A673 (cell line): ENCODE measurements at regions not wholly inside any gene's neighbourhood (a gene's known extent, or its start where the extent isn't known, plus 50 kb on each side); places are given as distances from the start of the nearest gene placed in this dataset.

ENCODE experiments used
- BruUV-seq: library from RNA; stranded (reverse); fragments of 400-500 nt; replicated peaks from 2 replicates; lab custom pipeline; 2021; lab: Mats Ljungman, UMichigan
- CTCF ChIA-PET: fragments of 300-600 bp; sonication (Branson Sonifier 250); formaldehyde crosslinking; loops from one replicate; lab custom pipeline; 2022; ENCODE audit warnings: antibody characterized with exemption; lab: Charles Lee
- POLR2A ChIA-PET: fragments of 300-600 bp; sonication (Branson Sonifier 250); formaldehyde crosslinking; loops from one replicate; lab custom pipeline; 2022; ENCODE audit warnings: antibody characterized with exemption; ENCODE audit not compliant: low non-redundant PET; lab: Charles Lee
- DNase-seq: peaks from one replicate; pipeline ENCODE4 v3.0.0-alpha.2; 2015; ENCODE audit warnings: low spot score
- H3K27ac ChIP-seq: fragments of 200-600 bp; sonication (generic); 2 replicates; pipeline ENCODE4 v1.5.1; 2016; ENCODE audit warnings: mixed run types, low read depth, mild to moderate bottlenecking, mixed read lengths, antibody characterized with exemption, low read length; ENCODE audit not compliant: poor library complexity, severe bottlenecking
- H3K27me3 ChIP-seq: fragments of 200-600 bp; sonication (generic); replicated peaks from 2 replicates; pipeline ENCODE4 v1.6.1; 2017; ENCODE audit warnings: mixed run types, low read depth, mild to moderate bottlenecking, mixed read lengths, antibody characterized with exemption, low read length; ENCODE audit not compliant: insufficient read depth, poor library complexity
- H3K36me3 ChIP-seq: fragments of 200-600 bp; sonication (generic); 2 replicates; pipeline ENCODE4 v1.6.1; 2016; ENCODE audit warnings: mixed run types, mild to moderate bottlenecking, mixed read lengths, antibody characterized with exemption, low read length; ENCODE audit not compliant: insufficient read depth, poor library complexity, severe bottlenecking
- H3K4me1 ChIP-seq: fragments of 200-600 bp; sonication (generic); 2 replicates; pipeline ENCODE4 v1.6.1; 2017; ENCODE audit warnings: mixed run types, mild to moderate bottlenecking, mixed read lengths, antibody characterized with exemption, low read length; ENCODE audit not compliant: insufficient read depth, poor library complexity, severe bottlenecking
- H3K4me3 ChIP-seq: fragments of 200-600 bp; sonication (generic); 2 replicates; pipeline ENCODE4 v1.5.1; 2016; ENCODE audit warnings: low read depth, mixed run types, mild to moderate bottlenecking, mixed read lengths, low read length; ENCODE audit not compliant: poor library complexity, severe bottlenecking
- H3K9me3 ChIP-seq: fragments of 200-600 bp; sonication (generic); 2 replicates; pipeline ENCODE4 v1.6.1; 2016; ENCODE audit warnings: mixed run types, low read depth, mild to moderate bottlenecking, mixed read lengths, antibody characterized with exemption, low read length; ENCODE audit not compliant: poor library complexity, severe bottlenecking
- EZH2 ChIP-seq: fragments of 200-600 bp; sonication (generic); IDR thresholded peaks from 2 replicates; pipeline ENCODE4 v1.6.1; 2017; ENCODE audit warnings: borderline replicate concordance, low read depth, mild to moderate bottlenecking, mixed read lengths, antibody characterized with exemption, low read length; ENCODE audit not compliant: poor library complexity, severe bottlenecking
- intact Hi-C: fragments of 100-400 bp; cut with micrococcal nuclease; formaldehyde crosslinking; loops from one replicate; pipeline ENCODE4 v1.10.0; 2022; ENCODE audit not compliant: unreplicated experiment
- TF ChIP-seq, protein P1 (sequence below): fragments of 300-800, 200-600 bp; sonication (generic); conservative IDR thresholded peaks from 2 replicates; pipeline ENCODE4 v1.5.1; 2017; ENCODE audit warnings: low read depth, mild to moderate bottlenecking, antibody characterized with exemption, low read length, moderate library complexity, mixed read lengths

GRCh38 chr2:6443061-6443823 is 422.5 kb downstream of the CMPK2 start:
- POLR2A ChIA-PET = no interaction called here
- Histone ChIP-seq H3K36me3 (no peaks in the 10 kb centered on the region), H3K4me3 (no peak overlapping the region), H3K4me1 (no peaks in the 10 kb centered on the region), H3K9me3 (no peaks in the 10 kb centered on the region), H3K27ac (no peak overlapping the region), H3K27me3 (no peaks in the 10 kb centered on the region)
- BruUV-seq = no TSS peak
- TF ChIP-seq EZH2 = no peak
- TF ChIP-seq, protein P1, sequence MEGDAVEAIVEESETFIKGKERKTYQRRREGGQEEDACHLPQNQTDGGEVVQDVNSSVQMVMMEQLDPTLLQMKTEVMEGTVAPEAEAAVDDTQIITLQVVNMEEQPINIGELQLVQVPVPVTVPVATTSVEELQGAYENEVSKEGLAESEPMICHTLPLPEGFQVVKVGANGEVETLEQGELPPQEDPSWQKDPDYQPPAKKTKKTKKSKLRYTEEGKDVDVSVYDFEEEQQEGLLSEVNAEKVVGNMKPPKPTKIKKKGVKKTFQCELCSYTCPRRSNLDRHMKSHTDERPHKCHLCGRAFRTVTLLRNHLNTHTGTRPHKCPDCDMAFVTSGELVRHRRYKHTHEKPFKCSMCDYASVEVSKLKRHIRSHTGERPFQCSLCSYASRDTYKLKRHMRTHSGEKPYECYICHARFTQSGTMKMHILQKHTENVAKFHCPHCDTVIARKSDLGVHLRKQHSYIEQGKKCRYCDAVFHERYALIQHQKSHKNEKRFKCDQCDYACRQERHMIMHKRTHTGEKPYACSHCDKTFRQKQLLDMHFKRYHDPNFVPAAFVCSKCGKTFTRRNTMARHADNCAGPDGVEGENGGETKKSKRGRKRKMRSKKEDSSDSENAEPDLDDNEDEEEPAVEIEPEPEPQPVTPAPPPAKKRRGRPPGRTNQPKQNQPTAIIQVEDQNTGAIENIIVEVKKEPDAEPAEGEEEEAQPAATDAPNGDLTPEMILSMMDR = no peak
- CTCF ChIA-PET = no interaction called here
- DNase-seq = no peak
- intact Hi-C loops = no loop called here

GRCh38 chr2:6444514-6444913 is 421.2 kb downstream of the CMPK2 start:
- Histone ChIP-seq H3K36me3 (no peaks in the 10 kb centered on the region), H3K4me1 (no peaks in the 10 kb centered on the region), H3K27ac (no peak overlapping the region), H3K27me3 (no peaks in the 10 kb centered on the region), H3K9me3 (no peaks in the 10 kb centered on the region), H3K4me3 (no peak overlapping the region)
- intact Hi-C loops = no loop called here
- CTCF ChIA-PET = no interaction called here
- DNase-seq = no peak
- POLR2A ChIA-PET = no interaction called here
- no peak for TF ChIP-seq EZH2
- TF ChIP-seq, protein P1 = no peak
- no TSS peak for BruUV-seq

DNA sequence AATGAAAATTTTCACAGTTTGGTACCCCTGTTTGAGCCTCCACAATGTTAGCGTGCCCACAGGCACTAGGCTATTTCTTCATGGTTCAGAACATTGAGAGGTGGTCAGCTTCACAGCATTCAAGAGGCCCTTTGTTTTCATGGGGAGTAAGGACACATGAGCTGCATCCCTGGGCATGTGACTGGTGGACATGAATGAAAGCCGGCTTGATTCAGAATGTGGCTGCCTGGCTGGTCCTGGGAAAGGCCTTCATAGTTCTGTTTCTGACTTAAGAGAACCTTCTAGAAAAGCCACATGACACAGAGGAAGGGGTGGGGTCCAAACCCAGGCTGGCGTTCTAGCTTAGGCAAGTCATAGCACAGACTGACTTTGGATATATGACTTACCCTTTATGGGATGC is 420.6 kb downstream of the CMPK2 start:
- no TSS peak for BruUV-seq
- ChIA-PET POLR2A (no interaction called here), CTCF (no interaction called here)
- H3K27me3 ChIP-seq = no peaks in the 10 kb centered on the region
- no peak overlapping the region for H3K4me3 ChIP-seq
- no peaks in the 10 kb centered on the region for H3K36me3 ChIP-seq
- intact Hi-C loops = no loop called here
- H3K27ac ChIP-seq = no peak overlapping the region
- TF ChIP-seq, protein P1 = no peak
- no peak for TF ChIP-seq EZH2
- no peaks in the 10 kb centered on the region for H3K4me1 ChIP-seq
- H3K9me3 ChIP-seq = no peaks in the 10 kb centered on the region
- DNase-seq = no peak
